HCT116 (cell line): ENCODE measurements at regions not wholly inside any gene's neighbourhood (a gene's known extent, or its start where the extent isn't known, plus 50 kb on each side); places are given as distances from the start of the nearest gene placed in this dataset.

Experiments
- ATAC-seq: fragments of 200-7000 bp; cut with Tn5 transposase; 2 replicates; pipeline ENCODE4 v1.9.1; 2020; ENCODE audit warnings: mild to moderate bottlenecking, moderate library complexity
- BruUV-seq: library from RNA; stranded (reverse); fragments of 400-500 nt; replicated peaks from 2 replicates; lab custom pipeline; 2021; lab: Mats Ljungman, UMichigan
- CTCF ChIA-PET: fragments of 300-600 bp; sonication (Branson Sonifier 250); formaldehyde crosslinking; loops from one replicate; lab custom pipeline; 2021; ENCODE audit warnings: antibody characterized with exemption; lab: Charles Lee
- POLR2A ChIA-PET: fragments of 300-600, 350-600 bp; sonication (Branson Sonifier 250); formaldehyde crosslinking; loops from one replicate; lab custom pipeline; 2021; ENCODE audit warnings: antibody characterized with exemption; lab: Charles Lee
- RAD21 ChIA-PET, 2 experiments: fragments of 300-600 bp; sonication (Branson Sonifier 250); formaldehyde crosslinking; loops; one replicate each; lab custom pipeline; 2023; ENCODE audit warnings: low total read pairs in 2 of 2; ENCODE audit not compliant: uncharacterized antibody in 2 of 2, unreplicated experiment in 2 of 2, low non-redundant PET in 1 of 2; lab: Charles Lee
- DNase-seq: peaks from one replicate; pipeline ENCODE4 v3.0.0-alpha.2; 2010; ENCODE audit warnings: low read depth, low spot score
- H2AFZ ChIP-seq: fragments of 200-600 bp; shearing (Covaris generic), sonication (generic); 2 replicates; pipeline ENCODE4 v1.6.1; 2017; ENCODE audit warnings: low read depth, mixed run types, mixed read lengths, antibody characterized with exemption, low read length; ENCODE audit not compliant: poor library complexity, severe bottlenecking
- H3K27ac ChIP-seq: 2 replicates; pipeline ENCODE4 v1.5.1; 2012; ENCODE audit warnings: low read depth, low read length
- H3K27me3 ChIP-seq: fragments of 200-600 bp; sonication (generic); 2 replicates; pipeline ENCODE4 v1.6.1; 2016; ENCODE audit warnings: mixed run types, low read length, mixed read lengths; ENCODE audit not compliant: insufficient read depth
- H3K36me3 ChIP-seq, 2 experiments: fragments of 200-500 bp in 1 of 2; fragments of 200-600 bp in 1 of 2; sonication (Bioruptor generic) in 1 of 2; sonication (generic) in 1 of 2; 2 replicates each; pipeline versions ENCODE4 v1.5.1 to v1.6.1; 2014 to 2016; ENCODE audit warnings: low read length in 2 of 2, inconsistent platforms in 1 of 2, mixed read lengths in 1 of 2, mixed run types in 1 of 2; ENCODE audit not compliant: insufficient read depth in 2 of 2, control insufficient read depth in 1 of 2
- H3K4me1 ChIP-seq, 2 experiments: fragments of 200-600 bp in 1 of 2; sonication (generic) in 1 of 2; 2 replicates each; pipeline versions ENCODE4 v1.5.1 to v1.6.1; 2012 to 2017; ENCODE audit warnings: low read length in 2 of 2, inconsistent platforms in 1 of 2, mild to moderate bottlenecking in 1 of 2, mixed read lengths in 1 of 2, mixed run types in 1 of 2, moderate library complexity in 1 of 2; ENCODE audit not compliant: insufficient read depth in 2 of 2, control insufficient read depth in 1 of 2
- H3K4me2 ChIP-seq: fragments of 200-600 bp; sonication (generic); 2 replicates; pipeline ENCODE4 v1.6.1; 2017; ENCODE audit warnings: mixed run types, low read length, mixed read lengths
- H3K4me3 ChIP-seq, 2 experiments: fragments of 200-600 bp in 1 of 2; sonication (generic) in 1 of 2; replicated peaks in 1 of 2; 2 replicates each; pipeline ENCODE4 v1.5.1; 2011 to 2016; ENCODE audit warnings: low read length in 2 of 2, control low read depth in 1 of 2, low read depth in 1 of 2, mild to moderate bottlenecking in 1 of 2, mixed read lengths in 1 of 2, mixed run types in 1 of 2
- H3K79me2 ChIP-seq: fragments of 200-600 bp; sonication (generic); 2 replicates; pipeline ENCODE4 v1.6.1; 2017; ENCODE audit warnings: mild to moderate bottlenecking, mixed run types, low read length, moderate library complexity, mixed read lengths; ENCODE audit not compliant: insufficient read depth
- H3K9ac ChIP-seq: fragments of 200-600 bp; sonication (generic); 2 replicates; pipeline ENCODE4 v1.6.1; 2016; ENCODE audit warnings: low read length, mixed read lengths
- H3K9me2 ChIP-seq: fragments of 200-600 bp; sonication (generic), shearing (Covaris generic); 2 replicates; pipeline ENCODE4 v1.6.1; 2017; ENCODE audit warnings: mixed run types, mild to moderate bottlenecking, moderate library complexity; ENCODE audit not compliant: insufficient read depth
- H3K9me3 ChIP-seq, 2 experiments: fragments of 200-500 bp in 1 of 2; fragments of 200-600 bp in 1 of 2; sonication (Bioruptor generic) in 1 of 2; sonication (generic) in 1 of 2; 2 replicates each; pipeline ENCODE4 v1.6.1; 2014 to 2017; ENCODE audit warnings: low read length in 2 of 2, mixed read lengths in 2 of 2, inconsistent platforms in 1 of 2, low read depth in 1 of 2, mild to moderate bottlenecking in 1 of 2, mixed run types in 1 of 2, moderate library complexity in 1 of 2; ENCODE audit not compliant: control insufficient read depth in 1 of 2, insufficient read depth in 1 of 2
- H4K20me1 ChIP-seq: fragments of 200-600 bp; sonication (generic), shearing (Covaris generic); 2 replicates; pipeline ENCODE4 v1.6.1; 2017; ENCODE audit warnings: mixed run types, mild to moderate bottlenecking, moderate library complexity; ENCODE audit not compliant: insufficient read depth
- CEBPB ChIP-seq: IDR thresholded peaks from 2 replicates; pipeline ENCODE4 v1.6.1; 2012; ENCODE audit warnings: low read depth
- EGR1 ChIP-seq: IDR thresholded peaks from 2 replicates; pipeline ENCODE4 v1.6.1; 2012; ENCODE audit warnings: low read depth
- EZH2 ChIP-seq: fragments of 200-600 bp; sonication (generic); IDR thresholded peaks from 2 replicates; pipeline ENCODE4 v1.6.1; 2017; ENCODE audit warnings: antibody characterized with exemption, mixed run types
- EZH2phosphoT487 ChIP-seq: fragments of 200-600 bp; IDR thresholded peaks from 2 replicates; pipeline ENCODE4 v1.6.1; 2018; ENCODE audit warnings: antibody characterized with exemption, borderline replicate concordance
- POLR2A ChIP-seq: IDR thresholded peaks from 2 replicates; pipeline ENCODE4 v1.7.0; 2011; ENCODE audit warnings: borderline replicate concordance; ENCODE audit not compliant: insufficient read depth, insufficient read length; ENCODE audit errors: extremely low read depth
- POLR2AphosphoS5 ChIP-seq: IDR thresholded peaks from 2 replicates; pipeline ENCODE4 v1.6.1; 2011; ENCODE audit warnings: mild to moderate bottlenecking, low read depth, low read length, moderate library complexity
- SP1 ChIP-seq: IDR thresholded peaks from 2 replicates; pipeline ENCODE4 v1.6.1; 2012; ENCODE audit warnings: low read depth
- SRF ChIP-seq: IDR thresholded peaks from 2 replicates; pipeline ENCODE4 v1.6.1; 2012; ENCODE audit warnings: low read depth
- TCF7L2 ChIP-seq: IDR thresholded peaks from 2 replicates; pipeline ENCODE4 v1.7.0; 2011; ENCODE audit warnings: borderline replicate concordance, inconsistent platforms; ENCODE audit not compliant: insufficient read depth, insufficient read length; ENCODE audit errors: extremely low read depth
- YY1 ChIP-seq: IDR thresholded peaks from 2 replicates; pipeline ENCODE4 v1.6.1; 2011; ENCODE audit warnings: low read length, low read depth, moderate library complexity, mild to moderate bottlenecking; ENCODE audit not compliant: insufficient replicate concordance; ENCODE audit errors: extremely low read depth
- ZFX ChIP-seq: fragments of 450-650 bp; IDR thresholded peaks from 2 replicates; pipeline ENCODE4 v1.6.1; 2017
- ZNF274 ChIP-seq: fragments of 200-500 bp; sonication (Bioruptor generic); IDR thresholded peaks from 2 replicates; pipeline ENCODE4 v1.6.1; 2014; ENCODE audit warnings: mild to moderate bottlenecking, low read depth, low read length, inconsistent platforms
- intact Hi-C: fragments of 100-400 bp; cut with micrococcal nuclease; formaldehyde crosslinking; loops from 2 replicates; pipeline ENCODE4 v1.10.0; 2022
- TF ChIP-seq, protein P1 (sequence below), 3 experiments: fragments of 200-600 bp in 1 of 3; sonication (generic) in 1 of 3; IDR thresholded peaks in 2 of 3; conservative IDR thresholded peaks in 1 of 3; 2 replicates each; pipeline ENCODE4 v1.5.1; 2012 to 2017; ENCODE audit warnings: low read depth in 2 of 3, low read length in 2 of 3, antibody characterized with exemption in 1 of 3, borderline replicate concordance in 1 of 3, control low read depth in 1 of 3, mild to moderate bottlenecking in 1 of 3, mixed read lengths in 1 of 3, mixed run types in 1 of 3, moderate library complexity in 1 of 3; ENCODE audit not compliant: insufficient read depth in 1 of 3
- TF ChIP-seq, protein P2 (sequence below): IDR thresholded peaks from 2 replicates; pipeline ENCODE4 v1.6.1; 2011; ENCODE audit warnings: mild to moderate bottlenecking, low read length, moderate library complexity; ENCODE audit not compliant: insufficient replicate concordance; ENCODE audit errors: extremely low read depth
- TF ChIP-seq, protein P3 (sequence below): IDR thresholded peaks from 2 replicates; pipeline ENCODE4 v1.6.1; 2012; ENCODE audit warnings: low read depth

DNA sequence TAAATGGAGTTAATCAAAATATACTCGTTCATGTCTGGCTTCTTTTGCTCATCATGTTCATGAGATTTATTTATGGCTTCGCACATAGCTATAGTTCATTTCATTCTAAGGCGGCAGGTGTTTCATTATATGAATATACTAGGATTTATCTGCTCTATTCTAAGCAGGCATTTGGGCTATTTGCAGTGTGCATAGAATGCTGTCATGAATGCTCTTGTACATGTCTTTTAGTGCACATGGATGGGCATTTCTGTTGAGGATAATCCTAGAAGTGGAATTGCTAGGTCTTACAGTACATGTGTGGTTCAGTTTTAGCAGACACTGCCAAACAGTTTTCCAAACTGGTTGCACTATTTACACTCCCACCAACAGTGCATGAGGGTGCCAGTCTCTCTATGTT lies 285.3 kb upstream of the ADRA1B start:
- Histone ChIP-seq H3K9ac (no peak overlapping the region), H3K36me3 (no peaks in the 10 kb centered on the region), H3K27me3 (no peaks in the 10 kb centered on the region), H3K9me3 (no peaks in the 10 kb centered on the region), H4K20me1 (no peaks in the 10 kb centered on the region), H3K79me2 (no peaks in the 10 kb centered on the region), H3K4me3 (no peak overlapping the region), H3K4me1 (no peaks in the 10 kb centered on the region), H3K27ac (no peak overlapping the region), H3K4me2 (no peak overlapping the region), H2AFZ (no peak overlapping the region), H3K9me2 (no peaks in the 10 kb centered on the region)
- POLR2A ChIA-PET = no interaction called here
- CTCF ChIA-PET = interaction anchor here (0.6 kb wide), 1 partner anchor 431 kb away, joined by 5 read pairs; no protein-coding TSS in a partner anchor
- BruUV-seq = no TSS peak
- intact Hi-C loops = no loop called here
- RAD21 ChIA-PET = interaction anchor here in 1 of 2 experiments (0.7 kb wide), 1 partner anchor 15 kb away, joined by 6 read pairs; no protein-coding TSS in a partner anchor
- DNase-seq = no peak
- no peak for ATAC-seq
- TF ChIP-seq, protein P1, sequence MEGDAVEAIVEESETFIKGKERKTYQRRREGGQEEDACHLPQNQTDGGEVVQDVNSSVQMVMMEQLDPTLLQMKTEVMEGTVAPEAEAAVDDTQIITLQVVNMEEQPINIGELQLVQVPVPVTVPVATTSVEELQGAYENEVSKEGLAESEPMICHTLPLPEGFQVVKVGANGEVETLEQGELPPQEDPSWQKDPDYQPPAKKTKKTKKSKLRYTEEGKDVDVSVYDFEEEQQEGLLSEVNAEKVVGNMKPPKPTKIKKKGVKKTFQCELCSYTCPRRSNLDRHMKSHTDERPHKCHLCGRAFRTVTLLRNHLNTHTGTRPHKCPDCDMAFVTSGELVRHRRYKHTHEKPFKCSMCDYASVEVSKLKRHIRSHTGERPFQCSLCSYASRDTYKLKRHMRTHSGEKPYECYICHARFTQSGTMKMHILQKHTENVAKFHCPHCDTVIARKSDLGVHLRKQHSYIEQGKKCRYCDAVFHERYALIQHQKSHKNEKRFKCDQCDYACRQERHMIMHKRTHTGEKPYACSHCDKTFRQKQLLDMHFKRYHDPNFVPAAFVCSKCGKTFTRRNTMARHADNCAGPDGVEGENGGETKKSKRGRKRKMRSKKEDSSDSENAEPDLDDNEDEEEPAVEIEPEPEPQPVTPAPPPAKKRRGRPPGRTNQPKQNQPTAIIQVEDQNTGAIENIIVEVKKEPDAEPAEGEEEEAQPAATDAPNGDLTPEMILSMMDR (IDR thresholded peaks at IDR 0.05 in 2 of 3, conservative IDR thresholded peaks at IDR 0.05 in 1 of 3; ENCODE audit: borderline replicate concordance in 1 of 3, insufficient read depth in 1 of 3, low read depth in 2 of 3, low read length in 2 of 3) = no peak
- TF ChIP-seq EZH2 (no peak), SRF (no peak), EGR1 (no peak), POLR2A (no peak), SP1 (no peak), POLR2AphosphoS5 (no peak), ZFX (no peak), EZH2phosphoT487 (no peak), YY1 (no peak), CEBPB (no peak), TCF7L2 (no peak), ZNF274 (no peak)
- TF ChIP-seq, protein P2, sequence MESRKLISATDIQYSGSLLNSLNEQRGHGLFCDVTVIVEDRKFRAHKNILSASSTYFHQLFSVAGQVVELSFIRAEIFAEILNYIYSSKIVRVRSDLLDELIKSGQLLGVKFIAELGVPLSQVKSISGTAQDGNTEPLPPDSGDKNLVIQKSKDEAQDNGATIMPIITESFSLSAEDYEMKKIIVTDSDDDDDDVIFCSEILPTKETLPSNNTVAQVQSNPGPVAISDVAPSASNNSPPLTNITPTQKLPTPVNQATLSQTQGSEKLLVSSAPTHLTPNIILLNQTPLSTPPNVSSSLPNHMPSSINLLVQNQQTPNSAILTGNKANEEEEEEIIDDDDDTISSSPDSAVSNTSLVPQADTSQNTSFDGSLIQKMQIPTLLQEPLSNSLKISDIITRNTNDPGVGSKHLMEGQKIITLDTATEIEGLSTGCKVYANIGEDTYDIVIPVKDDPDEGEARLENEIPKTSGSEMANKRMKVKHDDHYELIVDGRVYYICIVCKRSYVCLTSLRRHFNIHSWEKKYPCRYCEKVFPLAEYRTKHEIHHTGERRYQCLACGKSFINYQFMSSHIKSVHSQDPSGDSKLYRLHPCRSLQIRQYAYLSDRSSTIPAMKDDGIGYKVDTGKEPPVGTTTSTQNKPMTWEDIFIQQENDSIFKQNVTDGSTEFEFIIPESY = no peak
- TF ChIP-seq, protein P3, sequence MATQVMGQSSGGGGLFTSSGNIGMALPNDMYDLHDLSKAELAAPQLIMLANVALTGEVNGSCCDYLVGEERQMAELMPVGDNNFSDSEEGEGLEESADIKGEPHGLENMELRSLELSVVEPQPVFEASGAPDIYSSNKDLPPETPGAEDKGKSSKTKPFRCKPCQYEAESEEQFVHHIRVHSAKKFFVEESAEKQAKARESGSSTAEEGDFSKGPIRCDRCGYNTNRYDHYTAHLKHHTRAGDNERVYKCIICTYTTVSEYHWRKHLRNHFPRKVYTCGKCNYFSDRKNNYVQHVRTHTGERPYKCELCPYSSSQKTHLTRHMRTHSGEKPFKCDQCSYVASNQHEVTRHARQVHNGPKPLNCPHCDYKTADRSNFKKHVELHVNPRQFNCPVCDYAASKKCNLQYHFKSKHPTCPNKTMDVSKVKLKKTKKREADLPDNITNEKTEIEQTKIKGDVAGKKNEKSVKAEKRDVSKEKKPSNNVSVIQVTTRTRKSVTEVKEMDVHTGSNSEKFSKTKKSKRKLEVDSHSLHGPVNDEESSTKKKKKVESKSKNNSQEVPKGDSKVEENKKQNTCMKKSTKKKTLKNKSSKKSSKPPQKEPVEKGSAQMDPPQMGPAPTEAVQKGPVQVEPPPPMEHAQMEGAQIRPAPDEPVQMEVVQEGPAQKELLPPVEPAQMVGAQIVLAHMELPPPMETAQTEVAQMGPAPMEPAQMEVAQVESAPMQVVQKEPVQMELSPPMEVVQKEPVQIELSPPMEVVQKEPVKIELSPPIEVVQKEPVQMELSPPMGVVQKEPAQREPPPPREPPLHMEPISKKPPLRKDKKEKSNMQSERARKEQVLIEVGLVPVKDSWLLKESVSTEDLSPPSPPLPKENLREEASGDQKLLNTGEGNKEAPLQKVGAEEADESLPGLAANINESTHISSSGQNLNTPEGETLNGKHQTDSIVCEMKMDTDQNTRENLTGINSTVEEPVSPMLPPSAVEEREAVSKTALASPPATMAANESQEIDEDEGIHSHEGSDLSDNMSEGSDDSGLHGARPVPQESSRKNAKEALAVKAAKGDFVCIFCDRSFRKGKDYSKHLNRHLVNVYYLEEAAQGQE = no peak
